Endothelial cell of umbilical vein (primary cell): ENCODE measurements at regions not wholly inside any gene's neighbourhood (a gene's known extent, or its start where the extent isn't known, plus 50 kb on each side); places are given as distances from the start of the nearest gene placed in this dataset.

Experiments used
- BruUV-seq: library from RNA; stranded (reverse); fragments of 400-500 nt; replicated peaks from 2 replicates; lab custom pipeline; 2021; lab: Mats Ljungman, UMichigan
- CTCF ChIA-PET: fragments of 300-600, 350-600 bp; sonication (Branson Sonifier 250); formaldehyde crosslinking; loops from one replicate; lab custom pipeline; 2021; ENCODE audit warnings: antibody characterized with exemption, inconsistent platforms; lab: Charles Lee
- POLR2A ChIA-PET: fragments of 300-600, 350-600 bp; sonication (Branson Sonifier 250); formaldehyde crosslinking; loops from one replicate; lab custom pipeline; 2021; ENCODE audit warnings: antibody characterized with exemption, inconsistent platforms; lab: Charles Lee
- DNase-seq: peaks from one replicate; pipeline ENCODE4 v3.0.0-alpha.2; 2011; ENCODE audit warnings: low read depth, low spot score
- FAIRE-seq: peaks from 2 replicates; lab custom pipeline; 2011; peaks lifted over from hg19 to GRCh38; lab: Jason Lieb, UNC
- H2AFZ ChIP-seq: 2 replicates; pipeline ENCODE4 v1.6.0; 2012; ENCODE audit warnings: low read depth, low read length, control low read depth, inconsistent platforms
- H3K27ac ChIP-seq: 2 replicates; pipeline ENCODE4 v1.5.1; 2011; ENCODE audit warnings: low read depth, mild to moderate bottlenecking, control low read depth, low read length, moderate library complexity; ENCODE audit not compliant: insufficient read depth
- H3K27me3 ChIP-seq, 2 experiments: 2 replicates each; pipeline versions ENCODE4 v1.6.0 to v1.6.1; 2011; ENCODE audit warnings: low read length in 2 of 2, mixed read lengths in 1 of 2; ENCODE audit not compliant: control insufficient read depth in 2 of 2, insufficient read depth in 2 of 2
- H3K36me3 ChIP-seq, 2 experiments: 2 replicates in 1 of 2; 3 replicates in 1 of 2; pipeline ENCODE4 v1.5.1; 2011; ENCODE audit warnings: low read length in 2 of 2, mild to moderate bottlenecking in 1 of 2, moderate library complexity in 1 of 2; ENCODE audit not compliant: control insufficient read depth in 2 of 2, insufficient read depth in 2 of 2; ENCODE audit errors: extremely low read depth in 1 of 2
- H3K4me1 ChIP-seq: 3 replicates; pipeline ENCODE4 v1.5.1; 2011; ENCODE audit warnings: mild to moderate bottlenecking, low read length; ENCODE audit not compliant: control insufficient read depth, insufficient read depth; ENCODE audit errors: extremely low read depth
- H3K4me2 ChIP-seq: 2 replicates; pipeline ENCODE4 v1.6.1; 2011; ENCODE audit warnings: low read length, control low read depth, mixed read lengths; ENCODE audit not compliant: insufficient read depth
- H3K4me3 ChIP-seq, 3 experiments: fragments of 200-600 bp in 1 of 3; sonication (generic), shearing (Covaris generic) in 1 of 3; replicated peaks in 1 of 3; 2 replicates each; pipeline ENCODE4 v1.5.1; 2011 to 2016; ENCODE audit warnings: control low read depth in 3 of 3, low read length in 3 of 3, mild to moderate bottlenecking in 2 of 3, inconsistent platforms in 1 of 3, low read depth in 1 of 3, moderate library complexity in 1 of 3; ENCODE audit not compliant: insufficient read depth in 1 of 3
- H3K79me2 ChIP-seq: 2 replicates; pipeline ENCODE4 v1.6.0; 2012; ENCODE audit warnings: low read length, inconsistent platforms; ENCODE audit not compliant: control insufficient read depth, insufficient read depth
- H3K9ac ChIP-seq: replicated peaks from 2 replicates; pipeline ENCODE3; 2011; ENCODE audit warnings: low read length, control low read depth; ENCODE audit not compliant: insufficient read depth; ENCODE audit errors: extremely low read depth
- H3K9me1 ChIP-seq: replicated peaks from 3 replicates; pipeline ENCODE4 v1.6.0; 2011; ENCODE audit warnings: mild to moderate bottlenecking, low read length; ENCODE audit not compliant: control insufficient read depth, insufficient read depth; ENCODE audit errors: extremely low read depth
- H3K9me3 ChIP-seq: replicated peaks from 2 replicates; pipeline ENCODE4 v1.5.1; 2012; ENCODE audit warnings: low read length, inconsistent platforms; ENCODE audit not compliant: control insufficient read depth, insufficient read depth
- H4K20me1 ChIP-seq: replicated peaks from 2 replicates; pipeline ENCODE3; 2011; ENCODE audit warnings: mild to moderate bottlenecking, low read length; ENCODE audit not compliant: control insufficient read depth, insufficient read depth; ENCODE audit errors: extremely low read depth
- CTCF ChIP-seq, 2 donors: IDR thresholded peaks; 1 replicate in 1 of 2; 2 replicates in 1 of 2; pipeline ENCODE4 v1.5.1; 2011; ENCODE audit warnings: low read length in 2 of 2, mild to moderate bottlenecking in 2 of 2, moderate library complexity in 2 of 2, control low read depth in 1 of 2, inconsistent platforms in 1 of 2, low read depth in 1 of 2; ENCODE audit not compliant: insufficient read depth in 1 of 2; ENCODE audit errors: extremely low read depth in 1 of 2
- EZH2 ChIP-seq: IDR thresholded peaks from 2 replicates; pipeline ENCODE4 v1.6.1; 2012; ENCODE audit warnings: borderline replicate concordance, low read depth, mild to moderate bottlenecking, moderate library complexity, low read length, inconsistent platforms; ENCODE audit not compliant: severe bottlenecking
- FOS ChIP-seq: IDR thresholded peaks from 2 replicates; pipeline ENCODE4 v1.6.1; 2011; ENCODE audit warnings: mild to moderate bottlenecking, low read length, moderate library complexity, borderline replicate concordance; ENCODE audit not compliant: insufficient read depth
- GATA2 ChIP-seq: IDR thresholded peaks from 2 replicates; pipeline ENCODE4 v1.7.0; 2011; ENCODE audit warnings: low read depth, mild to moderate bottlenecking, moderate library complexity, mixed read lengths, low read length; ENCODE audit not compliant: insufficient read length, insufficient read depth
- JUN ChIP-seq: IDR thresholded peaks from 2 replicates; pipeline ENCODE4 v1.6.1; 2011; ENCODE audit warnings: borderline replicate concordance, low read depth; ENCODE audit not compliant: insufficient read length, insufficient read depth
- MAX ChIP-seq: IDR thresholded peaks from 2 replicates; pipeline ENCODE4 v1.6.1; 2011; ENCODE audit not compliant: insufficient read depth, insufficient read length
- MYC ChIP-seq: IDR thresholded peaks from one replicate; pipeline ENCODE4 v1.6.1; 2011; ENCODE audit warnings: mild to moderate bottlenecking, low read depth, low read length
- POLR2A ChIP-seq: IDR thresholded peaks from 2 replicates; pipeline ENCODE4 v1.6.1; 2012; ENCODE audit warnings: low read depth, mild to moderate bottlenecking, control low read depth, low read length
- POLR2AphosphoS5 ChIP-seq: IDR thresholded peaks from 2 replicates; pipeline ENCODE4 v1.6.1; 2012; ENCODE audit warnings: low read depth, mild to moderate bottlenecking, control low read depth, low read length, moderate library complexity; ENCODE audit not compliant: insufficient read depth
- dilution Hi-C: fragments of 300-500 bp; cut with MboI; formaldehyde crosslinking; loops from one replicate; pipeline ENCODE4 v1.15.0; 2019; ENCODE audit warnings: low sequenced_read_pairs; ENCODE audit not compliant: extremely low pct_ligation_motif_present
- intact Hi-C: fragments of 100-400 bp; cut with micrococcal nuclease; formaldehyde crosslinking; loops from one replicate; pipeline ENCODE4 v1.10.0; 2022

GRCh38 chr4:166499820-166500219 lies 626.8 kb downstream of the TLL1 start:
- no peak overlapping the region for H3K4me2 ChIP-seq
- no peak overlapping the region for H3K4me3 ChIP-seq
- intact Hi-C loops, result loop anchor here (10.0 kb wide), 1 partner anchor 175 kb away; no protein-coding TSS in a partner anchor
- no peak for TF ChIP-seq POLR2AphosphoS5
- no peak for TF ChIP-seq JUN
- no peak for TF ChIP-seq GATA2
- TF ChIP-seq POLR2A, result no peak
- TF ChIP-seq MYC, result no peak
- TF ChIP-seq MAX, result no peak
- no peak for TF ChIP-seq EZH2
- no peak for TF ChIP-seq CTCF (IDR thresholded peaks at IDR 0.05; ENCODE audit: extremely low read depth in 1 of 2, insufficient read depth in 1 of 2, low read depth in 1 of 2, low read length in 2 of 2)
- no peak for TF ChIP-seq FOS
- no peaks in the 10 kb centered on the region for H3K79me2 ChIP-seq
- ChIA-PET POLR2A (no interaction called here), CTCF (interaction anchor here (0.6 to 1.5 kb wide), 2 partner anchors 17 to 19 kb away, joined by 3 read pairs; no protein-coding TSS in a partner anchor)
- DNase-seq, result no peak
- no peak overlapping the region for H3K9ac ChIP-seq
- no peak overlapping the region for H2AFZ ChIP-seq
- dilution Hi-C loops, result no loop called here
- H3K9me1 ChIP-seq, result no peaks in the 10 kb centered on the region
- no peaks in the 10 kb centered on the region for H3K36me3 ChIP-seq
- FAIRE-seq, result no peak
- H3K27me3 ChIP-seq, result no peaks in the 10 kb centered on the region
- no peaks in the 10 kb centered on the region for H4K20me1 ChIP-seq
- H3K9me3 ChIP-seq, result no peaks in the 10 kb centered on the region
- no peaks in the 10 kb centered on the region for H3K4me1 ChIP-seq
- no TSS peak for BruUV-seq
- H3K27ac ChIP-seq, result no peak overlapping the region
